IMR-90 (cell line): ENCODE measurements at regions not wholly inside any gene's neighbourhood (a gene's known extent, or its start where the extent isn't known, plus 50 kb on each side); places are given as distances from the start of the nearest gene placed in this dataset.

Experiments used
- ATAC-seq: fragments of 200-7000 bp; cut with Tn5 transposase; 2 replicates; pipeline ENCODE4 v1.9.1; 2020; ENCODE audit warnings: low read depth, mild to moderate bottlenecking, moderate library complexity
- BruUV-seq: library from RNA; stranded (reverse); fragments of 400-500 nt; replicated peaks from 2 replicates; lab custom pipeline; 2021; lab: Mats Ljungman, UMichigan
- CTCF ChIA-PET: fragments of 300-600 bp; formaldehyde crosslinking; extraction: SDS; loops from one replicate; lab custom pipeline; 2021; ENCODE audit warnings: antibody characterized with exemption; lab: Yijun Ruan, JAX
- POLR2A ChIA-PET: fragments of 300-600 bp; sonication (Branson Sonifier 250); formaldehyde crosslinking; loops from one replicate; lab custom pipeline; 2022; ENCODE audit warnings: antibody characterized with exemption; ENCODE audit not compliant: unreplicated experiment; lab: Charles Lee
- DNase-seq: peaks from one replicate; pipeline ENCODE4 v3.0.0; 2013
- H2AFZ ChIP-seq: replicated peaks from 2 replicates; pipeline ENCODE3; 2013; ENCODE audit warnings: low read length, mild to moderate bottlenecking; ENCODE audit not compliant: poor library complexity
- H2AK5ac ChIP-seq: 2 replicates; pipeline ENCODE4 v1.6.1; 2013; ENCODE audit warnings: low read depth, low read length, inconsistent platforms
- H2AK9ac ChIP-seq: replicated peaks from 2 replicates; pipeline ENCODE3; 2013; ENCODE audit warnings: mild to moderate bottlenecking, low read depth, low read length, moderate library complexity; ENCODE audit not compliant: poor library complexity
- H2BK120ac ChIP-seq: 2 replicates; pipeline ENCODE4 v1.6.1; 2013; ENCODE audit warnings: low read depth, low read length, inconsistent platforms
- H2BK15ac ChIP-seq: 3 replicates; pipeline ENCODE4 v1.6.1; 2013; ENCODE audit warnings: low read depth, low read length, inconsistent platforms
- H2BK20ac ChIP-seq: 2 replicates; pipeline ENCODE4 v1.6.1; 2013; ENCODE audit warnings: low read depth, mild to moderate bottlenecking, inconsistent platforms, low read length, moderate library complexity
- H2BK5ac ChIP-seq: 2 replicates; pipeline ENCODE4 v1.6.1; 2013; ENCODE audit warnings: mild to moderate bottlenecking, low read depth, low read length, inconsistent platforms; ENCODE audit not compliant: poor library complexity, severe bottlenecking
- H3K14ac ChIP-seq: replicated peaks from 2 replicates; pipeline ENCODE4 v1.6.1; 2013; ENCODE audit warnings: low read depth, low read length, inconsistent platforms
- H3K18ac ChIP-seq: 2 replicates; pipeline ENCODE4 v1.6.1; 2013; ENCODE audit warnings: low read depth, low read length, control low read depth
- H3K23ac ChIP-seq: 2 replicates; pipeline ENCODE4 v1.6.1; 2013; ENCODE audit warnings: low read depth, low read length, inconsistent platforms
- H3K27ac ChIP-seq: 2 replicates; pipeline ENCODE4 v1.5.1; 2013; ENCODE audit warnings: mild to moderate bottlenecking, control low read depth, low read length; ENCODE audit not compliant: insufficient read depth
- H3K27me3 ChIP-seq: 2 replicates; pipeline ENCODE4 v1.6.1; 2013; ENCODE audit warnings: low read length; ENCODE audit not compliant: control insufficient read depth, insufficient read depth
- H3K36me3 ChIP-seq: 2 replicates; pipeline ENCODE4 v1.6.1; 2013; ENCODE audit warnings: low read length, mixed read lengths; ENCODE audit not compliant: control insufficient read depth, insufficient read depth
- H3K4ac ChIP-seq: 2 replicates; pipeline ENCODE4 v1.6.1; 2013; ENCODE audit warnings: low read depth, low read length, inconsistent platforms
- H3K4me1 ChIP-seq: 2 replicates; pipeline ENCODE4 v1.6.1; 2013; ENCODE audit warnings: low read length, mixed read lengths; ENCODE audit not compliant: control insufficient read depth, insufficient read depth
- H3K4me2 ChIP-seq: 2 replicates; pipeline ENCODE4 v1.6.1; 2013; ENCODE audit warnings: low read depth, mild to moderate bottlenecking, control low read depth, low read length, moderate library complexity
- H3K4me3 ChIP-seq: 2 replicates; pipeline ENCODE4 v1.5.1; 2013; ENCODE audit warnings: low read depth, mild to moderate bottlenecking, control low read depth, low read length, moderate library complexity; ENCODE audit not compliant: insufficient read depth
- H3K56ac ChIP-seq: 2 replicates; pipeline ENCODE4 v1.6.1; 2013; ENCODE audit warnings: low read length, inconsistent platforms; ENCODE audit not compliant: insufficient read depth; ENCODE audit errors: extremely low read depth
- H3K79me1 ChIP-seq, 2 experiments: 2 replicates each; pipeline ENCODE4 v1.6.1; 2013; ENCODE audit warnings: low read length in 2 of 2, inconsistent platforms in 1 of 2, low read depth in 1 of 2
- H3K9ac ChIP-seq: 2 replicates; pipeline ENCODE4 v1.6.1; 2013; ENCODE audit warnings: low read depth, low read length, control low read depth
- H3K9me1 ChIP-seq: 2 replicates; pipeline ENCODE4 v1.6.1; 2013; ENCODE audit warnings: low read length, inconsistent platforms; ENCODE audit not compliant: insufficient read depth
- H3K9me3 ChIP-seq: 2 replicates; pipeline ENCODE4 v1.6.1; 2013; ENCODE audit warnings: low read length; ENCODE audit not compliant: control insufficient read depth, insufficient read depth
- H4K20me1 ChIP-seq: 2 replicates; pipeline ENCODE4 v1.6.1; 2013; ENCODE audit warnings: low read length, inconsistent platforms; ENCODE audit not compliant: insufficient read depth
- H4K5ac ChIP-seq: 2 replicates; pipeline ENCODE4 v1.6.1; 2013; ENCODE audit warnings: mild to moderate bottlenecking, low read depth, low read length, control low read depth
- H4K8ac ChIP-seq, 2 experiments: 2 replicates each; pipeline ENCODE4 v1.6.1; 2013; ENCODE audit warnings: low read depth in 2 of 2, low read length in 2 of 2, control low read depth in 1 of 2, inconsistent platforms in 1 of 2
- H4K91ac ChIP-seq: 2 replicates; pipeline ENCODE4 v1.6.1; 2013; ENCODE audit warnings: low read depth, low read length, inconsistent platforms; ENCODE audit not compliant: insufficient read depth
- CEBPB ChIP-seq: IDR thresholded peaks from 2 replicates; pipeline ENCODE4 v1.6.1; 2012; ENCODE audit warnings: low read depth, low read length, improper control_type of control experiment
- FOS ChIP-seq: fragments of 150-350 bp; IDR thresholded peaks from 2 replicates; pipeline ENCODE4 v1.6.1; 2016; ENCODE audit warnings: low read depth, low read length
- MXI1 ChIP-seq: IDR thresholded peaks from 2 replicates; pipeline ENCODE4 v1.6.1; 2012; ENCODE audit warnings: low read depth, mild to moderate bottlenecking, low read length, moderate library complexity, borderline replicate concordance
- POLR2A ChIP-seq: IDR thresholded peaks from 2 replicates; pipeline ENCODE4 v1.6.1; 2012; ENCODE audit warnings: mild to moderate bottlenecking, low read depth, low read length
- RAD21 ChIP-seq: IDR thresholded peaks from 2 replicates; pipeline ENCODE4 v1.6.1; 2012; ENCODE audit warnings: low read length, improper control_type of control experiment
- RCOR1 ChIP-seq: IDR thresholded peaks from 2 replicates; pipeline ENCODE4 v1.6.1; 2012; ENCODE audit warnings: mild to moderate bottlenecking, low read length, improper control_type of control experiment; ENCODE audit not compliant: insufficient replicate concordance
- SMC3 ChIP-seq: fragments of 150-350 bp; IDR thresholded peaks from 2 replicates; pipeline ENCODE4 v1.6.1; 2016; ENCODE audit warnings: low read depth, mild to moderate bottlenecking, antibody characterized with exemption, low read length, moderate library complexity
- WGBS, 2 experiments: methylation state at CpG; one replicate each; pipeline versions ENCODE4 v1.1.5 to v1.1.7; 2013; ENCODE audit warnings: missing lambda C conversion rate in 2 of 2; ENCODE audit not compliant: insufficient read length in 1 of 2; ENCODE audit errors: extremely low coverage in 2 of 2; 5-methylcytosine and 5-hydroxymethylcytosine counted together
- dilution Hi-C: fragments of 300-500 bp; cut with HindIII; formaldehyde crosslinking; loops from one replicate; pipeline ENCODE4 v1.14.3; 2018; ENCODE audit warnings: low sequenced_read_pairs; ENCODE audit not compliant: unreplicated experiment
- in situ Hi-C: fragments of 300-500 bp; cut with MboI; formaldehyde crosslinking; loops from 3 replicates; pipeline ENCODE4 v1.14.3; 2019; ENCODE audit warnings: low sequenced_read_pairs, inconsistent platforms, mixed read lengths
- intact Hi-C: fragments of 100-400 bp; cut with micrococcal nuclease; formaldehyde crosslinking; loops from 2 replicates; pipeline ENCODE4 v1.10.0; 2022
- TF ChIP-seq, protein P1 (sequence below): fragments of 150-350 bp; IDR thresholded peaks from 2 replicates; pipeline ENCODE4 v1.6.1; 2017; ENCODE audit warnings: mild to moderate bottlenecking, antibody characterized with exemption, low read length, low read depth

DNA sequence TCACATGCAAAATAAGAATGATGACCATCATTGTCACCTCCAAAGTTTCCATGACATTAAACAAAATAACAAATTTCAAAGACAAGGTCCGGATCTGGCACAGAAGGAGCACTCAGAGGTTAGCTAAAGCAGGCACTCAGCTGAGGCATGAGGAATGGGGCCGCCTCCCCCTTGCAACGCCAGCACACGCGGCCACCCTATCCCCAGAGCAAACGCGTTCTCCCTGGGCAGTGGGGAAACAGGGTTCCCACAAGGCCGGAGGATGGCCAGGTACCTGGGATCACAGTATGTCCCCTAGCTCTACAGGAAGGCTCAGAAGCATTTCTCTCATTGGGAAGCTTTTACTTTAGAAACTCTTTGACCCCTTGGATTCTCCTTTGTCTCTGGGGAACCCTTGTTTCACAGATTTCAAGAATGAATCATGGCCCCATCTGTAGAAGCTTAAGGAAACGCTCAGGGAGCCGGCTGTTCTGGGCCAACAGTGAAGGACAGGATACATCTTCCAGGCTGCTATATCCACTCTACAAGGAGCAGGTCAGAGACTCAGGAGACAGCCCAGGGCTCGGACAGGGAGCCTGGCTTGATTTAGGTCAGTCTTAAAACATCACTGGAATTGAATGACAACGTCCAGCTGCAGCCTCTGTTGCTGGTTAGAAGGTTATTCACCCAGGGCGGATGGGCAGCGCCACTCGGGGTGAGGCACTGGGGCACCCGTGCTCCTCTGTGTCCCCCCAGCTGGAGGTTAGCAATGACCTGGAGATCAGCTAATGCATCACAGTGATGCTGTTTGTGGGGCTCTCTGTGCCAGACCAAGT is 496.4 kb downstream of the NPHP4 start:
- BruUV-seq, result no TSS peak
- H2BK20ac ChIP-seq, result no peak overlapping the region
- no peaks in the 10 kb centered on the region for H4K20me1 ChIP-seq
- H3K4me3 ChIP-seq, result no peak overlapping the region
- no peak overlapping the region for H3K18ac ChIP-seq
- no peak for ATAC-seq
- H2BK120ac ChIP-seq, result no peak overlapping the region
- no peak overlapping the region for H4K5ac ChIP-seq
- no peaks in the 10 kb centered on the region for H3K27me3 ChIP-seq
- ChIA-PET POLR2A (no interaction called here), CTCF (no interaction called here)
- H3K9me1 ChIP-seq, result no peaks in the 10 kb centered on the region
- intact Hi-C loops, result no loop called here
- in situ Hi-C loops, result no loop called here
- dilution Hi-C loops, result no loop called here
- no peak overlapping the region for H2BK15ac ChIP-seq
- H3K23ac ChIP-seq, result no peak overlapping the region
- H3K27ac ChIP-seq, result no peak overlapping the region
- no peak overlapping the region for H3K4me2 ChIP-seq
- no peak overlapping the region for H4K91ac ChIP-seq
- H3K4me1 ChIP-seq, result no peaks in the 10 kb centered on the region
- H2BK5ac ChIP-seq, result no peak overlapping the region
- no peaks in the 10 kb centered on the region for H3K36me3 ChIP-seq
- WGBS, 2 experiments, result no CpG with 5 or more reads among the region's 16 CpGs
- H3K4ac ChIP-seq, result no peak overlapping the region
- no peak overlapping the region for H2AK5ac ChIP-seq
- H2AFZ ChIP-seq, result no peak overlapping the region
- no peak overlapping the region for H2AK9ac ChIP-seq
- no peak overlapping the region for H3K9ac ChIP-seq
- H3K14ac ChIP-seq, result no peak overlapping the region
- TF ChIP-seq RCOR1 (no peak), RAD21 (no peak), CEBPB (no peak), POLR2A (no peak), SMC3 (no peak), FOS (no peak), MXI1 (no peak)
- TF ChIP-seq, protein P1, sequence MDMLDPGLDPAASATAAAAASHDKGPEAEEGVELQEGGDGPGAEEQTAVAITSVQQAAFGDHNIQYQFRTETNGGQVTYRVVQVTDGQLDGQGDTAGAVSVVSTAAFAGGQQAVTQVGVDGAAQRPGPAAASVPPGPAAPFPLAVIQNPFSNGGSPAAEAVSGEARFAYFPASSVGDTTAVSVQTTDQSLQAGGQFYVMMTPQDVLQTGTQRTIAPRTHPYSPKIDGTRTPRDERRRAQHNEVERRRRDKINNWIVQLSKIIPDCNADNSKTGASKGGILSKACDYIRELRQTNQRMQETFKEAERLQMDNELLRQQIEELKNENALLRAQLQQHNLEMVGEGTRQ, result no peak
- no peak overlapping the region for H3K56ac ChIP-seq
- no peaks in the 10 kb centered on the region for H3K79me1 ChIP-seq
- H3K9me3 ChIP-seq, result peaks cover 23% of the 10 kb centered on the region
- no peak for DNase-seq
- no peak overlapping the region for H4K8ac ChIP-seq
